HG03521 (cell line): ENCODE measurements at regions not wholly inside any gene's neighbourhood (a gene's known extent, or its start where the extent isn't known, plus 50 kb on each side); places are given as distances from the start of the nearest gene placed in this dataset.
"Not testable (repeated sequence)": the region's sequence is repeated elsewhere in the genome, so short reads cannot be mapped to it uniquely, and the experiment has no call there.

Experiments
- ATAC-seq: cut with Tn5 transposase; IDR thresholded peaks from one replicate; pipeline ENCODE4 v1.9.1; 2021; ENCODE audit warnings: mild to moderate bottlenecking, moderate library complexity; ENCODE audit not compliant: unreplicated experiment

- no peak for ATAC-seq
Observed at GRCh38 chr22:49344656-49345055, 483.0 kb downstream of the BRD1 start.

GRCh38 chr22:49344161-49344560, 483.5 kb downstream of the BRD1 start:
- ATAC-seq = no peak

DNA sequence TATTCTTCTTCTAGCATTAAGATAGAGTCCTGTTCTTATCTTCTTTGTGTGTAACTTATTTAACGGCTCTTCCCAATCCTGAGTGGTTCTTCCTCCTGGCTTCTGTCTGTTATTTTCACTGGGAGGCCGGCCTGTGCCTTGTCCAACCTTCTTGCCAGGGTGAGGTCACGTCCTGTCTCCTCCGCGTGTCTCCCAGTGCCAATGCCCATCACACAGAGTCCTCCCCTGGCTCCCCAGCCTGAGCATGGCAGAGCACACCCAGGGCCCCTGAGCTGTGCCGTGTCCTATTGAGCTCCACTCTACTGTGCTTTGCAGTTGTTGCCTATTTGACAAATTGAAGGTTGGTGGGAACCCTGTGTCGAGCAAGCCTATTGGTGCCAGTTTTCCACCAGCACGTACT, 487.3 kb downstream of the BRD1 start:
- ATAC-seq = no peak

- ATAC-seq = not testable (repeated sequence)
Observed at GRCh38 chr22:49336483-49336882, 491.2 kb downstream of the BRD1 start.

DNA sequence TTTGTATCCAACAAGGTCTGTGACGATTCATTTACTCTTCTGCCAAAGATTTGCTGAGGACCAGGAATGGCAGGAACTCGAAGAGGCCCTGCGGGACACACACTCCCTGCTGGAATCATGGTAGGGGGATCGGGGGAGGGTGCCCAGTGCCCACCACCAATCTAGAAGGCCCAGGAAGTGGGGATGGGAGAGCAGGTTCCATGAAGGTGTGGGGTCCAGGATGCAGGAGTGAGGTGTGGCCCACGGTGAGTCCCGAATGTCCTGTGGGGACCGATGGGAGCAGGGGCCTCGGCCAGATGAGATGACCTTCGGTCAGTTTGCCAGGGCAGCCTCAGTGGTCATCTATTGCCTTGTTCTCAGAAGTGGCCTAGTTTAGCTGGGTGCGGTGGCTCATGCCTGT, 492.7 kb downstream of the BRD1 start:
- ATAC-seq = no peak

- ATAC-seq = no peak
Observed at GRCh38 chr22:49334449-49334789, 493.3 kb downstream of the BRD1 start.

DNA sequence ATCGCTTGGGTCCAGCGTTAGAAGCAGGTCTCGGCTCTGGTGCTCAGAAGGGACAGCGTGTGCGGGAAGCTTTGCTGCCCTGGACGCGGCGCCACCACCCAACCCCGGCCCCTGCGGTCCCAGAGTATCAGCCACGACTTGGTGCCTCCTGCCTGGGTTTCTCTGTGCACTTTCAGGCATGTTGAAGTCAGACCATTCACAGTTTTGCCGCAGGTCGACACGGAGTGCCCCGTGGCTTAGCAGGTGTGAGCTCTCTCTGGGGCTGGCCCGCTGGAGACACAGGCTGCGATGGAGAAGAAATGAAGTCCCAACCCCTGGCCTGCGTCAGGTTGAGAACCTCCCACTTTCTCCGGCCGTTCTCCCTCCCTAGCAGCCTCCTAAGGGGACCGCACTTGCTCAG, 494.5 kb downstream of the BRD1 start:
- ATAC-seq = no peak

DNA sequence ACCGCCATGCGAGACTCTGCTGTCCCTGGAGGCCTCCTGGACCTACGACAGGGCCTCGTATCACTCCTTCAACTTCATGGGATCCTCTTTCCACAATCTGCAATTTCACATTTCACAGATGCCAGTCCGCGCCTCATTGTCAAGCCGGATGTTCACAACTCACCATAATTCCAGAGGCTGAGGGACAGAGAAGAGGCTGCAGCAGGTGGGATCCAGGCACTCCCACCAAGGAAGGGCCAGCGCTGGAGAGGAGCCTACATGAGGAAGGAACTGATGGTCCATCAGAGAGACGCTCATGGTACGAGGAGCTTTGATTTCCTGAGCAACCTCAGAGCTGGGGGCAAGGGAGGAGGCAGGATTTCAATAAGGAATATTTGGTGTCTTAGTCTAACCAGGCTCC, 495.0 kb downstream of the BRD1 start:
- no peak for ATAC-seq

GRCh38 chr22:49331878-49332277, 495.8 kb downstream of the BRD1 start:
- no peak for ATAC-seq

- ATAC-seq = no peak
Observed at GRCh38 chr22:49331223-49331815, 496.4 kb downstream of the BRD1 start.

DNA sequence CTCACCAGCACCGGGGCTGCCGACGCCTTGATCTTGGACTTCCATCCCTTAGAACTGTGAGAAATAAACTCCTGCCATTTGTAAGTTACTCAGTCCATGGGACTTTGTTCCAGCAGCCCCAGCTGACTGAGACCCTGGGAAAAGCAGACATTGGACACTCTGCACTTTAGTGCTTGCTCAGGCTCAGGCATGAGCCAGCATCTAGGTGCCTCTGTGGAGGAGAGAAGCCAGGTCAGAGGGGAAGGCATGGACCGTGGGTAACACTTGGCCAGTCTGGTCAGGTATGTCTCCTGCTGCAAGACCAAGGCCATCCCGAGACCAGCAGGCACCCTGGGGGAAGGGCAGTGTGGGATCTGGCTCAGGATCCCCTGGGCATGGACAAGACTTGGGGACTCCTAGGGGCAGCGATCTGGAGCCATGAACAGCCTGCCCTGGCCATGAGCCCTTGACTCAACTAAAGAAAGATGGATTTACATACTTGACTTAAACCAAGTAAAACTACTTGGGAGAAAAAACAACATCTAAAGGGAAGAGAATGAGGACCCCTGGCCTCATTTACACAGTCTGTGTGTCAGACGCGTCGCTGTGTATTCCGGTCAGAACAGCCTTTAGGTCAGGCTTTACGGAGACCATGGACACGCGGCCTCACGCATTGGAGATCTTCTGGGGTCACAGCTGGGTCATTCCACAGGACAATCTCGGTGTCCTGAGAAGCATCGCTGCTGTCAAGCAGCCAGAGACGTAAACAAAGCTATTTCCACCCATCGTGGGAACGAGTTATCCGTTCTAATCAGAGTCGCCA, 497.1 kb downstream of the BRD1 start:
- ATAC-seq = no peak

GRCh38 chr22:49329636-49330035, 498.0 kb downstream of the BRD1 start:
- ATAC-seq = no peak

GRCh38 chr22:49328630-49329405, 498.9 kb downstream of the BRD1 start:
- no peak for ATAC-seq

- ATAC-seq = no peak
Observed at GRCh38 chr22:49328118-49328475, 499.6 kb downstream of the BRD1 start.

DNA sequence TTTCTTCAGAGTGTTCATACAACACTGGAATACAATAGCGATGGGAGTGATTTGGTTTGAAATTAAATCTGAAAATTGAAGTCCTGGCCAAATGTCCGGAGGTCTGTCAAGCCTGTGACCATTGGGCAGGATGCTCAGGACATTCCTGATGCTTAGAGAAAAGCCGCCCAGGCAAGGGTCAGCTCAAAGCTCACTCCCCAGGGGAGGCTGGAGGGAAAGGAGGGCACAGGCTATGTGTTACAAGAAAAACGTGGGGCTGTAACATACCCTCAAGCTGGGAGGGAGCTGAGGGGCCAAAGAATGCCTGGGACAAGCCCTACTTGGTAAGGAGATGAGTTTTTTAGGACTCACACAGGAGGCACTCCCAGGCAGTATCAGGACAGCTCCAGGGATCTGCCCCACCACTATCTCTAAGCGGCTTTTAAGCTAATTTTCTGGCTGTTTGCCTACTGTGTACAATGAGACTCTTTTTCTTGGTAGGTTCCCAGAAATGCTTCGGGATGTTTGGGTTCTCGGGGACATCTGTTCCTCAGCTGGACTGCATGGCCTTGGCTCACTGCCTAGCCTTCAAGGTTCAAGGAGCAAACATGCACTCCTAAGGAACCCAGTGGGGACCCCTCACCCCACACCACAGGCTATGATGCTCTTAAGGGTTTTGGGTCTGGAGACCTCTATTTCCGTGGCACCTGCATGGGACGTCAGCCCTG, 500.1 kb downstream of the BRD1 start:
- ATAC-seq = no peak

GRCh38 chr22:49326558-49326957, 501.1 kb downstream of the BRD1 start:
- no peak for ATAC-seq

DNA sequence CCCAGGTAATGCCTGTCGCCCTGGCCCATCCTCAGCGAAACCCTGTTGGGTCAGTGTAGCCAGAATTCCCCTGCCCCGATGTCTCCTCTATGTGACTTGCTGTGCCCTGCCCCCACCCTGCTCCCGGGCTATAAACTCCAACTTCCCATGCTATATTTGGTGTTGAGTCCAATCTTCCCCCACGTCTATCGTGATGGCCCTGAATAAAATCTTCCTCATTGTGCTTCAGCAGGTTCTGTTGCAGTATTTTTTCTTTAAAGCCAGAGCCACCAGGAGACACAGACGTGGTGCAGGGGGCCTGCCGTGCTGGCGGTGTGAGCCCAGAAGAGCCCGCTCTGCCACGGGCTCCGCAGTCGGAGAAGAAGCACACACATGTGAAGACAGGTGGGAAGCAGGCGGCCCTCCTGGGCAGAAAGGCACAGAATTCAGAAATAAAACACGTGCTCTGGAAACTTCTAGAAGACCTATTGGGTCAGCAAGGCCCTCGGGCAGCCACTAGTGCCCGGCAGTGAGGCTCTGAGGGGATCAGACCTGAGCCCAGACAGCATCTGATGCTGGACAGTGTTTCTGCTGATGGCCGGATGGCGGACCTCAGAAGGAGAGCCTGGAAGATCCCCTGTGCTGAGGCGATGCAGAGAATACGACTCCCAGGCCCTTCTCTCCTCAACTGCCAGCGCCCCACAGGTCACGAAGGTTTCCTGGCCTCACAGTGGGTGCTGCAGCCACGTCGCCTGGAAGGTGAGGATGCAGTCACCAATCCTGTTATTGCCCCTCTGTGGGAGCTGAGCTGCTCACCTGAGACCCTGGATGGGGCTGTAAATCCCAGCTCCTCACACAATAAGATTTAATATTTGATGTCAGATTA, 501.9 kb downstream of the BRD1 start:
- no peak for ATAC-seq

DNA sequence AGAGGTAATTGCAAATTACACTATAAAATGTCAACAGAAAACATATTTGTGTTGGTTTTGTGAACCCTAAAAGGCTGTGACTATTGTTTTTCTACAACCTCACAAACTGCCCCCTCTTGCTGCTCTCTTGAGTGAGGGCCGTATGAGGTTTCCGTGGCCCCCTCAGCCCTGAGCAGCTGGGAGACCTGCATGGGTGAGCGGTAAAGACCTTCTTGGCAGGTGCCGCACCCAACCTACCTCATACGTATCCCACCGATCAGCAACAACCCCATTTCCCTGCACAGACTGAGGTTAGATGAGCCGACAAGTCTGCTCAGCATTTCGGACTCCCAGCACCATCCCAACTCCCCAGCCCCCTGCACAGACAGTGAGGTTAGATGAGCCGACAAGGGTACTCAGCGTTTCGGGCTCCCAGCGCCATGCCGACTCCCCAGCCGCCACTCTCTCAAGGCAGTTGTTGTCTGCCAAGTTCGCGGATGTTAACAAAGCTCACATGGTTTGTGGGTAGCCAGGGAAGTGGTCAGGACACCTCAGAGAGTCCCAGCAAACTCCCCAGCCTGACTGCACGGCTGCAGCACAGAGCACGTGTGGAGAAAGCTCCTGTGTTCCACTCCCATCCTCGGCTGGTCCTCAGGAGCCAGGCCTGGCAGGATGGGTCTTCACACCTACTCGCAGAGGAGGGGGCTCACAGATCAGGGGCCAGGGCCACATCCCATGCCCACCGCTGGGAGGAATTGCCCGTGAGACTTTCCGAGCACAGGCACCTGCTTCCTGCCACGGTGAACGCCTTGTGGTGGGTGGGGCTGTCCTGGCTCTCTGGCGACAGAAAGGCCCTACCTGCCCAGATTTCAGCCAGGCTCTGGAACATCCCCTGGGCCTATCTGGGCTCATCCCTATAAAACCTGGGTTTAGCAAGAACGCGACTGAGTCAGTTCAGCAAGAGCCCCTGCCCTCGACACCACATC, 502.9 kb downstream of the BRD1 start:
- no peak for ATAC-seq

- no peak for ATAC-seq
Observed at GRCh38 chr22:49323751-49324415, 503.8 kb downstream of the BRD1 start.
